IMR-90 (cell line): ENCODE measurements at regions not wholly inside any gene's neighbourhood (a gene's known extent, or its start where the extent isn't known, plus 50 kb on each side); places are given as distances from the start of the nearest gene placed in this dataset.

Source experiments
- CEBPB ChIP-seq: IDR thresholded peaks from 2 replicates; pipeline ENCODE4 v1.6.1; 2012; ENCODE audit warnings: low read depth, low read length, improper control_type of control experiment
- FOS ChIP-seq: fragments of 150-350 bp; IDR thresholded peaks from 2 replicates; pipeline ENCODE4 v1.6.1; 2016; ENCODE audit warnings: low read depth, low read length
- MAFK ChIP-seq: IDR thresholded peaks from 2 replicates; pipeline ENCODE4 v1.6.1; 2012; ENCODE audit warnings: low read depth, low read length, improper control_type of control experiment
- MAZ ChIP-seq: IDR thresholded peaks from 2 replicates; pipeline ENCODE4 v1.6.1; 2012; ENCODE audit warnings: low read depth, mild to moderate bottlenecking, low read length, improper control_type of control experiment, moderate library complexity, borderline replicate concordance
- POLR2A ChIP-seq: IDR thresholded peaks from 2 replicates; pipeline ENCODE4 v1.6.1; 2012; ENCODE audit warnings: mild to moderate bottlenecking, low read depth, low read length
- RAD21 ChIP-seq: IDR thresholded peaks from 2 replicates; pipeline ENCODE4 v1.6.1; 2012; ENCODE audit warnings: low read length, improper control_type of control experiment
- RFX5 ChIP-seq: IDR thresholded peaks from 2 replicates; pipeline ENCODE4 v1.8.0; 2012; ENCODE audit warnings: low read depth, mild to moderate bottlenecking, low read length, moderate library complexity
- SMC3 ChIP-seq: fragments of 150-350 bp; IDR thresholded peaks from 2 replicates; pipeline ENCODE4 v1.6.1; 2016; ENCODE audit warnings: low read depth, mild to moderate bottlenecking, antibody characterized with exemption, low read length, moderate library complexity
- TF ChIP-seq, protein P1 (sequence below): conservative IDR thresholded peaks from 2 replicates; pipeline ENCODE4 v1.5.1; 2012; ENCODE audit warnings: mild to moderate bottlenecking, low read depth, low read length, improper control_type of control experiment

GRCh38 chr1:72851597-72851996 lies 569.3 kb upstream of the NEGR1 start:
- TF ChIP-seq RFX5 (no peak), POLR2A (no peak), MAFK (no peak), MAZ (no peak), FOS (no peak), CEBPB (no peak), SMC3 (no peak), RAD21 (no peak)
- TF ChIP-seq, protein P1, sequence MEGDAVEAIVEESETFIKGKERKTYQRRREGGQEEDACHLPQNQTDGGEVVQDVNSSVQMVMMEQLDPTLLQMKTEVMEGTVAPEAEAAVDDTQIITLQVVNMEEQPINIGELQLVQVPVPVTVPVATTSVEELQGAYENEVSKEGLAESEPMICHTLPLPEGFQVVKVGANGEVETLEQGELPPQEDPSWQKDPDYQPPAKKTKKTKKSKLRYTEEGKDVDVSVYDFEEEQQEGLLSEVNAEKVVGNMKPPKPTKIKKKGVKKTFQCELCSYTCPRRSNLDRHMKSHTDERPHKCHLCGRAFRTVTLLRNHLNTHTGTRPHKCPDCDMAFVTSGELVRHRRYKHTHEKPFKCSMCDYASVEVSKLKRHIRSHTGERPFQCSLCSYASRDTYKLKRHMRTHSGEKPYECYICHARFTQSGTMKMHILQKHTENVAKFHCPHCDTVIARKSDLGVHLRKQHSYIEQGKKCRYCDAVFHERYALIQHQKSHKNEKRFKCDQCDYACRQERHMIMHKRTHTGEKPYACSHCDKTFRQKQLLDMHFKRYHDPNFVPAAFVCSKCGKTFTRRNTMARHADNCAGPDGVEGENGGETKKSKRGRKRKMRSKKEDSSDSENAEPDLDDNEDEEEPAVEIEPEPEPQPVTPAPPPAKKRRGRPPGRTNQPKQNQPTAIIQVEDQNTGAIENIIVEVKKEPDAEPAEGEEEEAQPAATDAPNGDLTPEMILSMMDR = no peak
